ENCODE measurements at regions not wholly inside any gene's neighbourhood (a gene's known extent, or its start where the extent isn't known, plus 50 kb on each side); places are given as distances from the start of the nearest gene placed in this dataset.

DNA sequence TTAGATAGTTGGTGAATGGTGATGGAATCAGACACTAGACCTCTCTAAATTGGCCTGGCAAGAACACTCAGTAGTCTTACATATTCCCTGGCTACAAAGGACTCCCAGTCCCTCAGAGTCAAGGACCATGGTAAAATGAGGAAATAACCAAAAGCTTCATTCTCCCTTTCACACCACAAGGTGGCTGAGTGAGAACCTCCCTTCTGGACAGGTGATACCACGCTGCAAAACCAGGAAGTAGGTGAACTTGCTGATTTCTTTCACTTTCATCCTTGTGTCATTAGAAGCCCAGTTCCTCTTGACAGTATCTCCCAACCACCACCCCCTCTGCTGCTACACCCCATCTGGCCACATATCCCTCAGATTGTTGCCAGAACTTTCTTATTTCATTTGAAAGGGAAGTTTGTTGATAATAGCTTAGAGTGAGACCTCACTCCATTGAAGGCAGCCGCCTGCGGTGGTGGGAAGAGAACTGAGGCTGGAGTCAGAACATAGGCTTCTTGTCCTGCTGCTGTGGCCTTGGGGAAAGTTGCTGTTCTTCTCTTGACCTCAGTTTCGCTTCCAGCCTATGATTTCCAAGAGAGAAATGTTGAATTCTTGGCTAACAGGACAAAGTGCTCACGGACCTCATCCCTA, 290.6 kb upstream of the CCL2 start:
- peaks cover 10% of the 10 kb centered on the region for H3F3A ChIP-seq (ENCODE audit: low read depth)
- H3K4me2 ChIP-seq (ENCODE audit: low read depth, low read length, poor library complexity, severe bottlenecking) = peak overlapping the region; percentile 59
- H3K27me3 ChIP-seq (ENCODE audit: insufficient read depth, low read length, poor library complexity, severe bottlenecking) = no peaks in the 10 kb centered on the region
- H3K79me2 ChIP-seq (ENCODE audit: insufficient read depth, low read length) = no peaks in the 10 kb centered on the region
- H3K9me2 ChIP-seq (replicated peaks; ENCODE audit: low read depth, low read length) = no peaks in the 10 kb centered on the region
- H2AFZ ChIP-seq (ENCODE audit: low read length) = peak overlapping the region; percentile 58
- no peaks in the 10 kb centered on the region for H3K36me3 ChIP-seq (ENCODE audit: insufficient read depth, low read length)
- H3K4me1 ChIP-seq (ENCODE audit: insufficient read depth, low read length, poor library complexity, severe bottlenecking) = peaks cover 54% of the 10 kb centered on the region
- H3K4me3 ChIP-seq (ENCODE audit: low read length, poor library complexity, severe bottlenecking) = peak overlapping the region; percentile 24
- no peaks in the 10 kb centered on the region for H3K9me3 ChIP-seq (ENCODE audit: insufficient read depth, low read depth, low read length)
- H3K9ac ChIP-seq (ENCODE audit: low read depth, low read length, poor library complexity, severe bottlenecking) = peak overlapping the region; percentile 10
- H4K20me1 ChIP-seq (ENCODE audit: insufficient read depth, low read length, poor library complexity, severe bottlenecking) = no peaks in the 10 kb centered on the region
- TF ChIP-seq EZH2phosphoT487 (IDR thresholded peaks at IDR 0.05; ENCODE audit: borderline replicate concordance) = no peak
- TF ChIP-seq, protein P1, sequence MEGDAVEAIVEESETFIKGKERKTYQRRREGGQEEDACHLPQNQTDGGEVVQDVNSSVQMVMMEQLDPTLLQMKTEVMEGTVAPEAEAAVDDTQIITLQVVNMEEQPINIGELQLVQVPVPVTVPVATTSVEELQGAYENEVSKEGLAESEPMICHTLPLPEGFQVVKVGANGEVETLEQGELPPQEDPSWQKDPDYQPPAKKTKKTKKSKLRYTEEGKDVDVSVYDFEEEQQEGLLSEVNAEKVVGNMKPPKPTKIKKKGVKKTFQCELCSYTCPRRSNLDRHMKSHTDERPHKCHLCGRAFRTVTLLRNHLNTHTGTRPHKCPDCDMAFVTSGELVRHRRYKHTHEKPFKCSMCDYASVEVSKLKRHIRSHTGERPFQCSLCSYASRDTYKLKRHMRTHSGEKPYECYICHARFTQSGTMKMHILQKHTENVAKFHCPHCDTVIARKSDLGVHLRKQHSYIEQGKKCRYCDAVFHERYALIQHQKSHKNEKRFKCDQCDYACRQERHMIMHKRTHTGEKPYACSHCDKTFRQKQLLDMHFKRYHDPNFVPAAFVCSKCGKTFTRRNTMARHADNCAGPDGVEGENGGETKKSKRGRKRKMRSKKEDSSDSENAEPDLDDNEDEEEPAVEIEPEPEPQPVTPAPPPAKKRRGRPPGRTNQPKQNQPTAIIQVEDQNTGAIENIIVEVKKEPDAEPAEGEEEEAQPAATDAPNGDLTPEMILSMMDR (conservative IDR thresholded peaks at IDR 0.05; ENCODE audit: low read length) = peak; percentile 57

DNA sequence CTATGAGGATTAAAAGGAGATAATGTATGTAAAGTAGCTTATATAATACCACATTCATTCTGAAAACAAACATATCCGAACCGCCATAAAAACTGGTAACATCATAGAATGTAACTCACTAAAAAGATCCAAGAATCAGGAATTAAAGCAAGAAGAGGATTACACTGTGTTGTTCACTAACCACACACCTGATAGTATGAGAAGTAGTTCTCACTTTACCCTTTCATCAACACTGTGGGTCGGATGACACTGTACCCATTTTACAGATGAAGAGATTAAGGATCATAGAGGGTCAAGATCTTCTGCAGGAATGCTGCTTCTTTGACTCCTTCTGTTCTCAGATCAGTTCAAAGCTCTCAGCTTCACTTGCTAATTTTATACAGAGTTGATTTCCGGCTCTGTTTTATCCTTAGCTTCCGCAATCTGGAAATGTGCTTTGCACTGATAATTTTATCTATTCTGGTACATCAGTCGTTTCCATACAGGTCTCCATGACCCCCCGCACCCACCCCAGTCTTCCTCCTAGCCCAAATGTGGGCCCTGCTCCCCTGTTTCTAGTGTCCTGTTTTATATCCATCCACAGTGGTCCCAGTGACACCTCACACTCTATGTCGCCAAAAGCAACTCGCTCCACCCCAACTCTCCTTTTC, 288.6 kb upstream of the CCL2 start:
- Histone ChIP-seq H3K9me2 (replicated peaks; ENCODE audit: low read depth, low read length) (no peaks in the 10 kb centered on the region), H4K20me1 (ENCODE audit: insufficient read depth, low read length, poor library complexity, severe bottlenecking) (no peaks in the 10 kb centered on the region), H3K4me1 (ENCODE audit: insufficient read depth, low read length, poor library complexity, severe bottlenecking) (peaks cover 69% of the 10 kb centered on the region), H3F3A (ENCODE audit: low read depth) (peaks cover 10% of the 10 kb centered on the region), H3K36me3 (ENCODE audit: insufficient read depth, low read length) (no peaks in the 10 kb centered on the region), H3K4me2 (ENCODE audit: low read depth, low read length, poor library complexity, severe bottlenecking) (no peak overlapping the region), H3K79me2 (ENCODE audit: insufficient read depth, low read length) (no peaks in the 10 kb centered on the region), H3K9ac (ENCODE audit: low read depth, low read length, poor library complexity, severe bottlenecking) (no peak overlapping the region), H3K4me3 (ENCODE audit: low read length, poor library complexity, severe bottlenecking) (no peak overlapping the region), H2AFZ (ENCODE audit: low read length) (no peak overlapping the region), H3K27me3 (ENCODE audit: insufficient read depth, low read length, poor library complexity, severe bottlenecking) (no peaks in the 10 kb centered on the region), H3K9me3 (ENCODE audit: insufficient read depth, low read depth, low read length) (no peaks in the 10 kb centered on the region)
- no peak for TF ChIP-seq EZH2phosphoT487 (IDR thresholded peaks at IDR 0.05; ENCODE audit: borderline replicate concordance)
- TF ChIP-seq, protein P1 (conservative IDR thresholded peaks at IDR 0.05; ENCODE audit: low read length) = no peak

DNA sequence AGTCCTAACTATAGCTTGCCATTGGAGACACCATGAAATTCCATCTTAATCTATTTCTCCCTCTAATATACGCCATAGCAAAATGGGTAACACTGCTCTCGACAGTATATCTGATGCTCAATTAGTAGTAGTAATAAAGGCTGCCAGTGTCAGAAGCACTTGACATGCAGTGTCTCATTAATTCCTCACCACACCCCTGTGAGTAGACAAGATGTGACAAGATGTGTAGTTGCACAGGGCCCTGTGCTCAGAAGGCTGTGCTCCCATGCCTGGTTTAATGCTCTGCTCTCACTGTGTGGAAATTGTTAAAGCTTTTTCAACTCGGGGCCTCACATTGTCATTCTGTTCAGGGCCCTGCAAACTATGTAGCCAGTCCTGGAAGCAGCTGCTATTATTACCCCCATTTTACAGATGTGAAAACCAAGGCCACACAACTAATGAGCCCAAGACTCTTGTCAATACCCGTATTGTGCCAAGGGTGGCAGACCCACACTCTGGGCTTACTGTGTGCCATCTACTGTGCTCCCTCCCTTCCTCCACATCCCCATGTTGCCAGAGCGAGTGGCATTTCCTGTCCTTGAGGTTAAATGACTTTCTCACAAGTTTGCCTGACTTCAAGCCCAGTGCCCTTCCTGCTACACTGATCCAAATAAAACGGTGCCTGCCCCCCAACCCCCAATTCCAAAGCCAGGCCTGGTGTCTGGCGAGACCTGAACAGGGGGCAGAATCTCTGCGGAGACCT, 287.3 kb upstream of the CCL2 start:
- peak overlapping the region; percentile 64 for H3K4me3 ChIP-seq (ENCODE audit: low read length, poor library complexity, severe bottlenecking)
- TF ChIP-seq, protein P1 (conservative IDR thresholded peaks at IDR 0.05; ENCODE audit: low read length) = no peak
- no peak for TF ChIP-seq EZH2phosphoT487 (IDR thresholded peaks at IDR 0.05; ENCODE audit: borderline replicate concordance)
- no peaks in the 10 kb centered on the region for H4K20me1 ChIP-seq (ENCODE audit: insufficient read depth, low read length, poor library complexity, severe bottlenecking)
- no peaks in the 10 kb centered on the region for H3K36me3 ChIP-seq (ENCODE audit: insufficient read depth, low read length)
- H3K79me2 ChIP-seq (ENCODE audit: insufficient read depth, low read length) = no peaks in the 10 kb centered on the region
- H3K27me3 ChIP-seq (ENCODE audit: insufficient read depth, low read length, poor library complexity, severe bottlenecking) = no peaks in the 10 kb centered on the region
- H3F3A ChIP-seq (ENCODE audit: low read depth) = peaks cover 10% of the 10 kb centered on the region
- H3K9ac ChIP-seq (ENCODE audit: low read depth, low read length, poor library complexity, severe bottlenecking) = peak overlapping the region; percentile 50
- no peak overlapping the region for H2AFZ ChIP-seq (ENCODE audit: low read length)
- no peaks in the 10 kb centered on the region for H3K9me3 ChIP-seq (ENCODE audit: insufficient read depth, low read depth, low read length)
- H3K4me1 ChIP-seq (ENCODE audit: insufficient read depth, low read length, poor library complexity, severe bottlenecking) = peaks cover 74% of the 10 kb centered on the region
- H3K4me2 ChIP-seq (ENCODE audit: low read depth, low read length, poor library complexity, severe bottlenecking) = peak overlapping the region; percentile 78
- H3K9me2 ChIP-seq (replicated peaks; ENCODE audit: low read depth, low read length) = no peaks in the 10 kb centered on the region

All from Loucy (cell line).